ENCODE measurements at regions not wholly inside any gene's neighbourhood (a gene's known extent, or its start where the extent isn't known, plus 50 kb on each side); places are given as distances from the start of the nearest gene placed in this dataset.

DNA sequence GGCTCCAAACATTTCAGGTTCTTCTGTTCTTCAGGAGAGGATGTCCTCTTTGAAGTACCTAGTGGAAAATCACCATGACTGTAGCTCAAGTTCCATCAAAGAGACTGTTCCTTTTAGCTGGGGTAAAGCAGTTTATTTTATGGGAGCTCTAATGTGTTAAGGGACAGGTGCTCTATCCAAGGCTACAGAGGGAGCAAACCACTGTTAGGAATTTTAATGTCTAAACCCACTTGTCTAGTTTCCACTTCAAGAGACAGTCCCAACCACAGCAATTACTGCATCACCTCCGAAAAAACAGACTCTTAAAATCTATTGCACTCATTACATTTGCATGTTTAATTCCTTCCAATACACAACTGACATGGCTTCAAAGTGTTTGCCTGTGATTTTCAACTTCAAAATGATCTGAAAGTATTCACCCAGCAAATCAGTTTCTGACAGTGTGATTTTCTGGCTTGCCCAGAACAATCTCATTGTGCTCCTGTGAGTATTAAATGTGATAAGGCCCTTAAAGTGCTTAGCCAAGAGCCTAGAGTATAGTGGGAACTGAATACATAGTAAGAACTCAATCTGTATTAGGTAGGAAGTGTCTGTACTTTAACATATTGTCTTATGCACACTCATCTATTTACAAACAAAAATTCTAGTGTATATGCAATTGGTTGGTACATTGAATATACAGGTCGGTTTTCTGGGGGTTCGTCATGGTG, 266.5 kb upstream of the CCDC54 start:
- Histone ChIP-seq H3K36me3 (ENCODE audit: control insufficient read depth, insufficient read depth, low read length) (no peaks in the 10 kb centered on the region), H3K9me3 (ENCODE audit: control insufficient read depth, insufficient read depth, low read length) (no peaks in the 10 kb centered on the region)

DNA sequence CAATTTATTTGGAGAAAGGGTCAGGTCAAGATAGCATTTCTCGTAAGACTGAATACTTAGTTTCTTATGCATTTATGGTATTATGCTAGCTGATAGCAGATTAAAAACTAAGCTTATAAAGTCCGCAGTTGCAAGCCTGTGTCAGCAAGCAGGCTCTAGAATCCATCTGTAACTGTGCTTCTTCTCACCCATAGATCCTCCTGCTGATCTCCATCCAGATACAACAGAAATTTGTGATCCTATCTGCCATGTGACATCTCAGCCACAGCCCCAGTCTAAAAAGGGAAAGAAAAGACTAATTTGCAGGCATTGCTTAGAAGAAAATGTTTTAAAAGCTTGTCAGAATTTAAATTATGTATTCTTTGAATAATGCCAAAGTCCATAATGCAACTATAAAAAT, 265.4 kb upstream of the CCDC54 start:
- H3K9ac ChIP-seq (ENCODE audit: low read depth, low read length): no peak overlapping the region
- no peaks in the 10 kb centered on the region for H3K27me3 ChIP-seq (ENCODE audit: control insufficient read depth, insufficient read depth, low read length)
- no peaks in the 10 kb centered on the region for H3K4me1 ChIP-seq (ENCODE audit: control insufficient read depth, insufficient read depth, low read length)
- no peaks in the 10 kb centered on the region for H3K9me3 ChIP-seq (ENCODE audit: control insufficient read depth, insufficient read depth, low read length)
- no peak overlapping the region for H3K4me3 ChIP-seq (ENCODE audit: low read depth, low read length)
- H3K36me3 ChIP-seq (ENCODE audit: control insufficient read depth, insufficient read depth, low read length): no peaks in the 10 kb centered on the region

More for the DNA sequence above, 266.5 kb upstream of the CCDC54 start:
- H3K4me1 ChIP-seq (ENCODE audit: control insufficient read depth, insufficient read depth, low read length): no peaks in the 10 kb centered on the region
- no peak overlapping the region for H3K9ac ChIP-seq (ENCODE audit: low read depth, low read length)
- no peaks in the 10 kb centered on the region for H3K27me3 ChIP-seq (ENCODE audit: control insufficient read depth, insufficient read depth, low read length)
- no peak overlapping the region for H3K4me3 ChIP-seq (ENCODE audit: low read depth, low read length)

DNA sequence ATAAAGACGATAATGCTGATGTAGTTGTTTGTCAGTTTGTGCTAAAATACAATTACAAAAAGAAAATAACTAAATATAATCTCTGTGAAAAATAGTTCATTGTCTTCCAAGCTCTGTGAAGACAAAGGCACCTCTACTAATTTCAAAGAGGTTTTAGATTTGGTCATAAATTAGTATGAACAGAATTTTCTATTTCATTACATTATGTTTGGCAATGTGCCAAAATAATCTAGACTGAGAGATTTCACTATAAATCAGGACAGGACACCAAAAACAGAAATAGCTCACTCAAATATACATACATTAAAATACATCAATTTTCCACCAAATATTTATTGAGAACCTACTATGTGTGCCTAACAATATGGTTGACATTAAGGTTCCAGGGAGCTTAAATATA, 264.9 kb upstream of the CCDC54 start:
- Histone ChIP-seq H3K4me3 (ENCODE audit: low read depth, low read length) (no peak overlapping the region), H3K4me1 (ENCODE audit: control insufficient read depth, insufficient read depth, low read length) (no peaks in the 10 kb centered on the region), H3K9me3 (ENCODE audit: control insufficient read depth, insufficient read depth, low read length) (no peaks in the 10 kb centered on the region), H3K36me3 (ENCODE audit: control insufficient read depth, insufficient read depth, low read length) (no peaks in the 10 kb centered on the region), H3K27me3 (ENCODE audit: control insufficient read depth, insufficient read depth, low read length) (no peaks in the 10 kb centered on the region), H3K9ac (ENCODE audit: low read depth, low read length) (no peak overlapping the region)

DNA sequence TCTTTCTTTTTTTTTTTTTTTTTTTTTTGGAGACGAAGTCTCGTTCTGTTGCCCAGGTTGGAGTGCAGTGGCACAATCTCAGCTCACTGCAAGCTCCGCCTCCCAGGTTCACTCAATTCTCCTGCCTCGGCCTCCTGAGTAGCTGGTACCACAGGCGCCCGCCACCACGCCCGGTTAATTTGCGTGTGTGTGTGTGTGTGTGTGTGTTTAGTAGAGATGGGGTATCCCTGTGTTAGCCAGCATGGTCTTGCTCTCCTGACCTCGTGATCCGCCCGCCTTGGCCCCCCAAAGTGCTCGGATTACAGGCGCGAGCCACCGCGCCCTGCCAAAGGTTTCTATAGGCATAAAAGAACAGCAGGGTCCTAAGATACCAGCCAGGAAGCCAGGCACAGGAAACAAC, 261.0 kb upstream of the CCDC54 start:
- H3K4me3 ChIP-seq (ENCODE audit: low read depth, low read length): no peak overlapping the region
- H3K27me3 ChIP-seq (ENCODE audit: control insufficient read depth, insufficient read depth, low read length): no peaks in the 10 kb centered on the region
- H3K4me1 ChIP-seq (ENCODE audit: control insufficient read depth, insufficient read depth, low read length): no peaks in the 10 kb centered on the region
- H3K9ac ChIP-seq (ENCODE audit: low read depth, low read length): no peak overlapping the region
- no peaks in the 10 kb centered on the region for H3K9me3 ChIP-seq (ENCODE audit: control insufficient read depth, insufficient read depth, low read length)
- H3K36me3 ChIP-seq (ENCODE audit: control insufficient read depth, insufficient read depth, low read length): no peaks in the 10 kb centered on the region

DNA sequence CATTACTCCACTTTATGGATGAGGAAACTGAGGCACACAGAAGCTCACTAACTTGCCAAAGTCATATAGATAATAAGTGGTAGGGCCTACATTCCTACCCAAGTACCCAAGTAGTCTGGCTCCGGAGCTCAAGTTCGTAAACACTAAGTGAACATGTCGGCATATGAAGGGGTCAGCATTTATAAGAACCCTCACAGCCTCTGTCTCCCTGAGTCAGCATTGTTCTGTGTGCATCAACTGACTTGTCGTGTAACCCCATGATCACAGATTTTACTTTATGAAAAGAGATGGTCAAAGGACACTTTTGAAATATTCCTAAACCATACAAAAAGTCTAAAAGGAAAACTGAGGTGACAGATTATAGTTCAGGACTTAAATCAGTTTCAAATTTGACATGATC, 260.1 kb upstream of the CCDC54 start:
- Histone ChIP-seq H3K4me1 (ENCODE audit: control insufficient read depth, insufficient read depth, low read length) (no peaks in the 10 kb centered on the region), H3K9me3 (ENCODE audit: control insufficient read depth, insufficient read depth, low read length) (no peaks in the 10 kb centered on the region), H3K9ac (ENCODE audit: low read depth, low read length) (no peak overlapping the region), H3K36me3 (ENCODE audit: control insufficient read depth, insufficient read depth, low read length) (no peaks in the 10 kb centered on the region), H3K27me3 (ENCODE audit: control insufficient read depth, insufficient read depth, low read length) (no peaks in the 10 kb centered on the region), H3K4me3 (ENCODE audit: low read depth, low read length) (no peak overlapping the region)

DNA sequence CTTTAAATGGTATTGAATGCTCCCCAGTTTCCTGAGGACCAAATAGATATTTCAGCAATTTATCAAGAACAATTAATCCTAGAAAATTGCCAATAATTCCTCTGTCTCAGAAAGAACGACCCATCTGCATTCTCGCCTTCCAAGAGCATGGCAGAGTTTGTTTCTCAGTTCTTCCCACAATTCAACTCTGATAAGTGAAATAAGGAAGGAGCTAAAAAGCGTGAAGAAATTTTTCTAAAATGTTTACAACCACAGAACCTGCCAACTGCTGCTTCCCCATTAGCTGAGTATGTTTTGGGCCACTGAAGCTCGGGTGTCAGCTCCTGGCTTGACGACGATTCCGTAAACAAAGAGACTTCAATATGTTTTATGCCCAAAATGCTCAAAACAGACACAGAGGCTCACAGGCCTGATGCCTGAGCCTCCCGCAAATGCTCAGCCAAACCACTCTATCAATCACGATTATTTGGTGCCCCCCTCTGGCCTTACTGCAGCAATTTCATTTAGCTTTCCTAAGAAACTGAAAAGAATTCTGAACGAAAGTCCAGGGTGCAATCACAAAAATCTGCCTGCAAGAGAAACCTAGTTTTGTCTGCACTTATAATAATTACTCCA, 259.2 kb upstream of the CCDC54 start:
- Histone ChIP-seq H3K36me3 (ENCODE audit: control insufficient read depth, insufficient read depth, low read length) (no peaks in the 10 kb centered on the region), H3K9me3 (ENCODE audit: control insufficient read depth, insufficient read depth, low read length) (no peaks in the 10 kb centered on the region), H3K4me3 (ENCODE audit: low read depth, low read length) (no peak overlapping the region), H3K4me1 (ENCODE audit: control insufficient read depth, insufficient read depth, low read length) (no peaks in the 10 kb centered on the region), H3K9ac (ENCODE audit: low read depth, low read length) (no peak overlapping the region), H3K27me3 (ENCODE audit: control insufficient read depth, insufficient read depth, low read length) (no peaks in the 10 kb centered on the region)

DNA sequence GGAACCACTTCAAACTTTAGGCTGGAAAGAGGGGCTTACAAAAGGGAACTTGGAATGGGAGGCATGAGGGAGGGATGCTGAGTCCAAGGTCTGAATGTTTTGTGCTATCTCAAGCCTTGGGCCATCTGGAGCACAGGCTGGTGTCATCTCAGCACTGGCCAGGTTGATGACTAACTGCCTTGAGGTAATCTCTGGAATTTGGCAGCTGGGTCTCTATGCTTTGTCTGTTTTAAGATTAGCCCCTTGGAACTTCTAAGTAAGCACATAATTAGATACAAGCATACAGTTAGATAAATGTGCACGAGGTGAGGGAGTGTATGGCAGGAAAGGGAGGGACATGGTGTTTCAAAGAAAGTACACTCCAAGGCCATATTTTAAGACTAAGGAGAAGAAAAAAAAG, 252.4 kb upstream of the CCDC54 start:
- H3K9me3 ChIP-seq (ENCODE audit: control insufficient read depth, insufficient read depth, low read length): no peaks in the 10 kb centered on the region
- no peaks in the 10 kb centered on the region for H3K4me1 ChIP-seq (ENCODE audit: control insufficient read depth, insufficient read depth, low read length)
- no peak overlapping the region for H3K4me3 ChIP-seq (ENCODE audit: low read depth, low read length)
- H3K36me3 ChIP-seq (ENCODE audit: control insufficient read depth, insufficient read depth, low read length): no peaks in the 10 kb centered on the region
- no peaks in the 10 kb centered on the region for H3K27me3 ChIP-seq (ENCODE audit: control insufficient read depth, insufficient read depth, low read length)
- H3K9ac ChIP-seq (ENCODE audit: low read depth, low read length): no peak overlapping the region

DNA sequence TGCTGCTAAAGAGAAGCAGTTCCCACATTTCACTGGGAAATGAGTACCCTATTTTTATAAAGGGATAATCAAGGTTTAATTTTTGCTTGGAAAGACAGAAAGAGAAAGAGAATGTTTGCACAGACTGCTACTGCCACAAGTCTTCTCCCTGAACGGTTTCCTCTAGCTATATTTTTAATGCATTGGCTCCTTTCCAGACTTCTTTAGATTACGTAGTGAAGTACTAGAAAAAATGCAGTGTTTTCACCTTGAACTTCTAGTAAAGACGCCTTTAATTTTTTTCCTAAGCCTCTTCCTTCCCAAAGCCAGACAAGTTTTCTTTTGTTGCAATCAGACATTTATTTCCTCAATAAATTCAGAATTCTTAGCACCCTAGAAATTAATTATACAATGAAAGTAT, 248.3 kb upstream of the CCDC54 start:
- Histone ChIP-seq H3K4me1 (ENCODE audit: control insufficient read depth, insufficient read depth, low read length) (no peaks in the 10 kb centered on the region), H3K36me3 (ENCODE audit: control insufficient read depth, insufficient read depth, low read length) (no peaks in the 10 kb centered on the region), H3K9ac (ENCODE audit: low read depth, low read length) (no peak overlapping the region), H3K27me3 (ENCODE audit: control insufficient read depth, insufficient read depth, low read length) (no peaks in the 10 kb centered on the region), H3K4me3 (ENCODE audit: low read depth, low read length) (no peak overlapping the region), H3K9me3 (ENCODE audit: control insufficient read depth, insufficient read depth, low read length) (no peaks in the 10 kb centered on the region)

DNA sequence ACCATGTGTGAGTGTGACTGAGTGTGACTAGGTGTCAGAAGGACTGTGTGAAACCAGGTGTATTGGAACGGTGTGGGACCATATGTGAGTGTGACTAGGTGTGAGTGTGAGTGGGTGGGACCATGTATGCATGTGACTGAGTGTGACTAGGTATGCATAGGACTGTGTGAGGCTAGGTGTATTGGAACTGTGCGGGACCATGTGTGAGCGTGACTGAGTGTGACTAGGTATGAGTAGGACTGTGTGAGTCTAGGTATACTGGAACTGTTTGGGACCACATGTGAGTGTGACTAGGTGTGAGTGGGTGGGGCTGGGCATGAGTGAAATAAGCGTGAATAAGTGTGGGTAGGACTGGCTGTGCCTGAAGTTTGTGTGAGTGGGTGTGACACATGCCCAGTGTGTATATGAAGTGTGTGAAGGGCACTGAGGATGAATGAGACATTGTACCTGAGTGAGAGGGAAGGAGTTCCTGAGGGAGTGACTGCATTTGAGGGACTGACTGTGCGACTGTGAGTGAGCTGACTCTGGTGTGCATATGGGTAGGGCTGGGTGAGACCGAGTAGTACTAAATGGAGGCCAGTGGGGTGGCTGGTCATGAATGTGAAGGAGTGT, 247.0 kb upstream of the CCDC54 start:
- Histone ChIP-seq H3K4me1 (ENCODE audit: control insufficient read depth, insufficient read depth, low read length) (no peaks in the 10 kb centered on the region), H3K9ac (ENCODE audit: low read depth, low read length) (no peak overlapping the region), H3K9me3 (ENCODE audit: control insufficient read depth, insufficient read depth, low read length) (no peaks in the 10 kb centered on the region), H3K36me3 (ENCODE audit: control insufficient read depth, insufficient read depth, low read length) (no peaks in the 10 kb centered on the region), H3K4me3 (ENCODE audit: low read depth, low read length) (no peak overlapping the region), H3K27me3 (ENCODE audit: control insufficient read depth, insufficient read depth, low read length) (no peaks in the 10 kb centered on the region)

DNA sequence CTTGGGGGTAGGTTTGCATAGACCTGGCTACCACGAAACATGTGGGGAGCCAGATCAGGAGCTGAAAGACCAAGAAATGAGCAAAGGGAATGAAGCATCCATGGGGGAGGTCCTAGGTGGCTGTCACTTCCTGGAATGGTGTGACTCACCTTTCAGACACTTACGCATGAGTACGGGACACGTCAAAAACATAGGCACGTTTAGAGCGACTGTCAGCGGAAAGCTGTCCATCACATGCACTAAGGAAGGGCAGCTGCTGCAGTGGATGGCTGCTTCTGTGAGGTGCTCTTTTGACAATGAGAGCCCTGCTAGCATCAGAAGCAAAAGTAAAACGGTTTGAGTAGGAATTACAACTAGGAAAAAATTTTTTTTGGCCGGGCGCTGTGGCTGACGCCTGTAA, 244.6 kb upstream of the CCDC54 start:
- no peaks in the 10 kb centered on the region for H3K27me3 ChIP-seq (ENCODE audit: control insufficient read depth, insufficient read depth, low read length)
- no peaks in the 10 kb centered on the region for H3K36me3 ChIP-seq (ENCODE audit: control insufficient read depth, insufficient read depth, low read length)
- H3K4me3 ChIP-seq (ENCODE audit: low read depth, low read length): no peak overlapping the region
- no peaks in the 10 kb centered on the region for H3K9me3 ChIP-seq (ENCODE audit: control insufficient read depth, insufficient read depth, low read length)
- H3K9ac ChIP-seq (ENCODE audit: low read depth, low read length): no peak overlapping the region
- no peaks in the 10 kb centered on the region for H3K4me1 ChIP-seq (ENCODE audit: control insufficient read depth, insufficient read depth, low read length)

DNA sequence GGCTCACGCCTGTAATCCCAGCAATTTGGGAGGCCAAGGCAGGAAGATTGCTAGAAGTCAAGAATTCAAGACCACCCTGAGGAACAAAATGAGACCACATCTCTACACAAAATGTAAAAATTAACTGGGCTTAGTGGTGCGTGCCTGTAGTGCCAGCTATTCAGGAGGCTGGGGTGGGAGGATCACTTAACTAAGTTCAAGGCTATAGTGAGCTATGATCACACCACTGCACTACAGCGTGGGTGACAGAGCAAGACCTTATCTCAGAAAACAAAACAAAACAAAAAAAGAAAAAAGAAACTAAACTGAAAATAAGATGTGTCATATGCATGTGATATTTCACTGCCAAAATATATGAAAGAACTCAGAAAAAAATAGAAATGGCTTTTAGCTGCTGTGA, 243.3 kb upstream of the CCDC54 start:
- no peaks in the 10 kb centered on the region for H3K9me3 ChIP-seq (ENCODE audit: control insufficient read depth, insufficient read depth, low read length)
- H3K27me3 ChIP-seq (ENCODE audit: control insufficient read depth, insufficient read depth, low read length): no peaks in the 10 kb centered on the region
- H3K4me3 ChIP-seq (ENCODE audit: low read depth, low read length): no peak overlapping the region
- H3K36me3 ChIP-seq (ENCODE audit: control insufficient read depth, insufficient read depth, low read length): no peaks in the 10 kb centered on the region
- H3K4me1 ChIP-seq (ENCODE audit: control insufficient read depth, insufficient read depth, low read length): no peaks in the 10 kb centered on the region
- H3K9ac ChIP-seq (ENCODE audit: low read depth, low read length): no peak overlapping the region

DNA sequence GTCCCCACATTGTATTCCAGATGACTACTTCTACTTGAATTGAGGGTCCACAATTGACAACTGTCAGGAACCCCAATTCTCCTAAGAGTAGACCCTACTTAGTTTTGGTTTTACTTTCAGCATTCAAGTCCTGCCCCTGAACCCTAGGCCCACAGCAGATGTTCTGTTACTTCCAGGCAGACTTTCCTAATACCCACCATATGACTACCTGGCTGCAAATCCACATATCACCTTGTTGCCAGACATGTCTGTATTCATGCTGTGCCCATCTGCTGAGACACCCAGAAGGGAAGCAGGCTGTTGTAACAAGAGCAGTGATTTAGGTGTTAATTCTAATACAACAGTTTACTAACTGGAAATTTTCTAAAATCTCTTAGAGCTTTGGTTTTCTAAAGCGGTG, 235.1 kb upstream of the CCDC54 start:
- Histone ChIP-seq H3K4me3 (ENCODE audit: low read depth, low read length) (no peak overlapping the region), H3K36me3 (ENCODE audit: control insufficient read depth, insufficient read depth, low read length) (no peaks in the 10 kb centered on the region), H3K4me1 (ENCODE audit: control insufficient read depth, insufficient read depth, low read length) (no peaks in the 10 kb centered on the region), H3K9me3 (ENCODE audit: control insufficient read depth, insufficient read depth, low read length) (no peaks in the 10 kb centered on the region), H3K27me3 (ENCODE audit: control insufficient read depth, insufficient read depth, low read length) (no peaks in the 10 kb centered on the region), H3K9ac (ENCODE audit: low read depth, low read length) (no peak overlapping the region)

Data from iPS-15b (cell line).